HG03135 (cell line): ENCODE measurements at regions not wholly inside any gene's neighbourhood (a gene's known extent, or its start where the extent isn't known, plus 50 kb on each side); places are given as distances from the start of the nearest gene placed in this dataset.
"Not testable (repeated sequence)": the region's sequence is repeated elsewhere in the genome, so short reads cannot be mapped to it uniquely, and the experiment has no call there.

Source experiments
- ATAC-seq: cut with Tn5 transposase; IDR thresholded peaks from one replicate; pipeline ENCODE4 v1.9.1; 2021; ENCODE audit warnings: mild to moderate bottlenecking, moderate library complexity; ENCODE audit not compliant: unreplicated experiment

DNA sequence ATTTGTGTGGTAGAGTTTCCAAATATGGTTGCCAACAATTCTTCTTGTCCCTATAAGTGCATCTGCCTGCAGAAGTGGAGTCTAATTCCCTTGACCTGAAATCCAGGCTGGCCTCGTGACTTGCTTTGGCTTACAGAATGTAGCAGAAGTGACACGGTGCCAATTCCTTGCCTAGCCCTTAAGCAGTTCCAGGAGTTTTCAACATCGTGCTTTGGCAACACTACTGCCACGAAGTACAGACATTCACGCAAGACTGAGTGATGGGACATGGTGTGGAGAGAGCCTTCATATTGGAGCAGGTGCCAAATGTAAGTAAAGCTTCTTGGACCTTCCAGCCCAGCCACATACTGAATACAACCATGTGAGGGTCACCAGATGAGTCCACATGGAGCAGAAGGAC, 92.9 kb upstream of the NEK6 start:
- no peak for ATAC-seq

DNA sequence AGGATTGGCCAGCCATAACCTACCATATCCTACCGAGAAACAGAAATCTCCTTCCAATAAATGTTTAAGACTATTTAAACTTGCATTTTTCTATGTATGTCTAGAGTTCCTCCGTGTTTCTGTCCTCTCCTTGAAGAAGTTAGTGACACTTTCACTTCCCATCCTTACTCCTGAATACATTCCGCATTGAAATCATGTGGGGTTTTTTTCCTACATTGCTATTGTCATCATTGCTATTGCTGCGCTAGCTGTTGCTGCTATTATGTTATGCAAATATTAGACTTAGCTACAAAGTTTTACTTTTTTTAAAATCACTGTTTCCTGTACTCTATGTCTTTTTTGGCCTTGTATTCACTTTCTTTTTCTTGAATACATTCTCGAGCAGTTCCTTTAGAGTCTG, 83.3 kb upstream of the NEK6 start:
- ATAC-seq: no peak

DNA sequence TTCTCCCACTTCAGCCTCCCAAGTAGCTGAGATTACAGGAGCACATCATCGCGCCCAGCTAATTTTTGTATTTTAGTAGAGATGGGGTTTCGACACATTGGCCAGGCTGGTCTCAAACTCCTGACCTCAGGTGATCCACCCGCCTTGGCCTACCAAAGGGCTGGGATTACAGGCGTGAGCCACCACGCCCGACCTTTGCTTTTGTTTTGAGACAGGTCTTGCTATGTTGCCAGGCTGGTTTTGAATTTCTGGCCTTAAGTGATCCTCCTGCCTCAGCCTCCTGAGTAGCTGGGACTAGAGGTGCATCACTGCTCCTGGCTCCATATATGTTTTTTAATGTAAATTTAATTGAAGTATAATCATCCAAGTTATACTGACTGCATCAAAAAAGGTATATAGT, 80.2 kb upstream of the NEK6 start:
- not testable (repeated sequence) for ATAC-seq

DNA sequence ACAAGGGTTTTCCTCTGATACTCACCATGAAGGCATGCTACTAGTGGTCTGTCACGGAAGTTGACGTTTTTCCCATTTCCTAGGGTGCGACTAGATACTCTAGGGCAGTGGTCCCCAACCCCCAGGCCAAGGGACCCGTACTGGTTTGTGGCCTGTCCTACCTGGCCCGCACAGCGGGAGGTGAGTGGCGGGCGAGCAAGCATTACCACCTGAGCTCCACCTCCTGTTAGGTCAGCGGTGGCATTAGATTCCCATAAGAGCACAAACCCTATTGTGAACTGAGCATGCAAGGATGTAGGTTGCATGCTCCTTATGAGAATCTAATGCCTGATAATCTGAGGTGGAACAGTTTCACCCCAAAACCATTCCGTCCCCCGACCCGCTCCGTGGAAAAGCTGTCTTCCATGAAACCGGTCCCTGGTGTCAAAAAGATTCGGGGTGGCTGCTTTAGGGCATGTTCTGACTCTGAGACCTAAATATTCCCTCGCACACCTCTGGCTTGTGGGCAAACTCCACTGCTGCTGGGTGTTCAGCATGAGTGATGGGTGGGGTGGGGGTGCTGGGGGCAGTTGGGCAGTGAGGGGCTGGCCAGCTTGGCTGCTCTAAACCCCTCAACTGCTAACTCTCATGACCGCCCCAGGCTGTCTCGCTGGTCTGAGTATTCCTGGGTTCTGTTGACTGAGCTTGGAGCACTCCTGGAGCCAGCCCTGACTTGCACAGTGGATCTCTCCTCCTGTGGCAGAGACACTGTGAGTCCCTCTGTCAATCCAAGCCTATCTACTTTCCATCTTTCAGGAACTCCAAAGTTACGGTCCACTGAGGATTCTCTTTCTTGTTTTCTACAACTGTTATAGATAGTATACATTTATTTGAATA, 78.3 kb upstream of the NEK6 start:
- no peak for ATAC-seq

DNA sequence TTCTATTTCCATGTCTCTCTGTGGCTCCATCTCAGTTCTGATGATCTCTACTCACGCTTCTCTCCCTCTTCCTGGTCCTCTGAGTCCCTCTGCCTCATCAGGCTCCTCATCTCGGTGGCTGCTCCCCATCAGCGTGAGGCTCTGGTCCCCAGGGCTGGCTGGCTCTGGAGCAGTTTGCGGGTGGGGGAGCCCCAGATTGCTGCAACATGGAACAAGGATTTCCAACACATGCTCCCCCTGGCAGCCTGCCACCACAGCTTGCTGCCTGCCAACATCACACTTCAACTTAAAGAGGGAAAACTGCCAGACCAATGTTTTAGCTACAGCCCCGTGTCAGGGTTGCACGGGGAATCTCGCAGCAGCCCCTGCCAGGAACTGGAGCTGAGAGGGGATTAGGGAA, 77.2 kb upstream of the NEK6 start:
- ATAC-seq: no peak

DNA sequence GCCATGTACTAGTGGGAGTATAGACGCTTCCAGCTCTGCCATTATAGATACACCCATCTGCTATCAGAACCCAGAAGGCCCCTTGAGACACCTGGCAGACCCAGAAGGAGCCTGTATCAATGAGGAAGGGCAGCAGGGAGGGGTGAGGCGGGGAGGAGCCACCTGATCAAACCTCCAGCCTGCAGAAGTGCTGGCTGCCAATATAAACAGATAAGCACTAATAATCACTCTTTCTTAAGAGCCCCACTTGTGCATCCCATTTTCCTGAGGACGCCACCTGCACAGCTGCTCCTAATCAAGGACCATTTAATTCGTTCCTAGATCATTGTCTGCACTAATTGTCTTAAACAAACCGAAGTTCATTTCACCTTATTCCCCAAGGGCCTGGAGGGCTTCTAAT, 75.0 kb upstream of the NEK6 start:
- no peak for ATAC-seq

DNA sequence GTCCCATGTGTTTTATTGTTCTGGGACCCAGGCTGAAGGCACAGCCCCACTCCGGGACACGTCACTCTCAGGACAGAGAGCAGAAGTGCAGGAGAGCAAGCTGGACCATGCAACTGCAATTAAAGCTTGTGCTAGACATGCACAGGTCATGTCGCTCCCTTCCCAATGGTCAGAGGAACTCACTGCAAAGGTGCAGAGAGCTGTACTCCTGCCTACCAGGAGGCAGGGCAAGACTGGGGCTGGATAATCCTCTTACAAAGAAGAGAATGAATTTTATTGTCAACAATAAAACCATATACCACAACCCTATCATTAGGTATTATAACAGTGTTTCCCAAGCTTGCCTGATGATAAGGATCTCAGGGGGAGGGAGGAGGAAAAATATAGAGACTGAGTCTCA, 74.0 kb upstream of the NEK6 start:
- no peak for ATAC-seq

DNA sequence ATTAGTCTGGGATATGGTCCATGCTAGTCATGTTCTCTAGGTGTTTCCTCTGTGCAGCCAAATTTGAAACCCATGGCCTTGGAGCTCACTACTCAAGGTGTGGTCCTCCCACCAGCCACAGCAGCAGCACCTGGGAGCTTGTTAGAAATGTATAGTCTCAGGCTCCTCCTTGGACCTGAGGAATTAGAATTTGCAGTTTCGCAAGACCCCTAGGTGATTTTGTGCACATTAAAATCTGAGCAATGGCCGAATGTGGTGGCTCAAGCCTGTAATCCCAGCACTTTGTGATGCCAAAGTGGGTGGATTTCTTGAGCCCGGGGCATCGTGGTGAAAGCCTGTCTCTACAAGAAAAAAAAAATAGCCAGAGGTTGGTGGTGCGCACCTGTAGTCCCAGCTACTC, 72.3 kb upstream of the NEK6 start:
- ATAC-seq: no peak

DNA sequence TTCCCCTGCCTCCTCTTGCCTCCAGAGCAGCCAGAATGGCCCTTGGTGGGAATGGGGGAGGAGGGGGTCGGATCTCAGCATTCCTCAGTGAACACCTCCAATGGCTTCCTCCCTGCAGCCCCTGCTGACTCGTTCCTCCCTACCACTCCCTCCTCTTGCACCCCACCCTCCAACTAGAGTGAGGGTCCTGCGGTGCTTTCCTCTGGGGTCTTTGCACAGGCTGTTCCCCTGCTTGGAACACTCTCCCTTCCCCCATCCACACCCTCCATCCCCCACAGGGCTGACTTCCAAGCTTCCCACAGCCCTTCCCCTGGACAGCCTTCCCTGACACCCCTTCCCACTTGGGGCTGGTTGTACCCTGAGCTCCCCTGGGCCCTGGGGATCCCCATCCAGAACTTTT, 70.4 kb upstream of the NEK6 start:
- ATAC-seq: no peak

DNA sequence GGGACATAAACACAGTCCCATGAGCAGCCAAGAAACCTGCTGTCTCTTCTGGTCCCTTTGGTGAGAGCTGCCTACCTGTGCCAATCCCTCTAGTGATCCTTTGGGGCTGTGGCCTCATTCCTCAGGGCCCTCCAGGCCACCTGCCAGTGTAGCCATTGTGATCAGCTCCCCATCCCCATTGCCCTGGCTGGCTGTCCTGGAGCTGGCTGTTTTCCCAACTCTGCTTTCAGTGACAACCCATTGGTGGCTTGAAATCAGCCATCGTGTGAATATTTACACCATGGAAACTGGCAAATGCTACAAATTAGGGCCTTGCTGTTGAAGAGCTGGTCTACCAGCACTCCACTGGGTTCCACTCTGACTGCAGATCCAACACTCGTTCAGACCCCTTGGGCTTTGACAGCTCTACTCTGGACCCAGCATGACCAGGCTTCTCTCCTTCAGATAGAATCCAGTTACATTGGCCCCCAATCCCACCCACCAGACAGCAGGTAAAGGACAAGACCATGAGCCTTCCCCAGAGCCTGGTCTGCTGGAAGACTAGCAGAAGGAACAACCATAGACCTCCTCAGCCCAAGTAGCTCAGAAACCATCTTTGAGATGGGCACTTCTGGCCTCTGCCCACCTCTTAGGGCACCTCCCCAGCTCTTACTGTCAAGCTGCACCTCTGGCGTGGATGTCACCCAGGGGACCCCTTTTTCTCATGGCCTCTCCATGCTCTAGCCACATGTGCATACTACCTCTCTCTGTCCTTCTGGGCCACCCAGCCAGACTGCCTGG, 69.2 kb upstream of the NEK6 start:
- ATAC-seq: no peak

DNA sequence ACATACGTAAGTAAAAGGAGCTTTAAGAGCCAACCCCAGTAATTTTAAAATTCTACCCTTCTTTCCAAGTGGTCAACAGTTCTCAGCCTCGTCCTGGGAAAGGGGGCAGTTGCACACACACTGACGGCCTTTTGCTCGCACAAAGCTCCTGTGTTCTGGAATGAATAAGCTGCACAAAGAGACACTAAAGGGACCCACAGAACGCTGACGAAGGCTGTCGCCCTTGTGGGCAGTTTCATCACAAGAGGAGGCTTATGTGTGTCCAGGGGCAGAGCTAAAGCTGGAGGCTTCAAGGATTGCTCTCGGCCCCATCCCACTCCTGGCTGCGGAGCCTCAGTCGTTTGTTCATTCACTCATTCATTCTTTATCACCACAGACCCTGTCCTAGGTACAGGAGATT, 67.0 kb upstream of the NEK6 start:
- no peak for ATAC-seq

DNA sequence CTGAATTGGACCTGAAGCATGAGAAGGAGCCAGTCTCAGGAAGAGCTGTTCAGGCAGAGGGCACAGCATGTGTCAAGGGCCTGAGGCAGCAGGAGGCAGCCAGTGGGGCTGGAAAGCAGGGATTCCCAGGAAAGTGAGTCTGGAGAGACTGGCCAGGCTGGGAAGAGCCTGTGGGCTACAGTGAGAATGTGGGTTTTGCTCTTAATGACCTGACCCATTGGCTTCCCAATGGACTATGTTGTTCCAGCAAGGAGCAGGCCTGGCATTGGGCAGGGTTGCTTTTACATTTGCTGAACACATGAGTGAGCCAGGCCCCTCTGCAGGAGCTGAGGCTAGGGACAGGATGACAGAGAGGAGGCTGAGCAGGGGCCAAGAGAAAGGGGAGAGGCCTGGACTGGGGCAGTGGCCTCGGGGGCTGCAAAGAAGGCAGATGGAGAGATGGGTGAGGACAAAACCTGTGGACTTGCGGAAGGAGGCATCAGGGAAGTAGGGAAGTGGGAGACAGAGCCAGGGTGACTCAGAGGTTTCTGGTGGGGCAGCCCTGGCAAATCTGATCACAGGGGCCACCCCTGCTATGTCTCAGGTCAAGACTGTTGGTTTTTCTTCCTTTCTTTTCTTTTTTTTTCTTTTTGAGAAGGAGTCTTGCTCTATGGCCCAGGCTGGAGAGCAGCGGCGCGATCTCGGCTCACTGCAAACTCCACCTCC, 65.9 kb upstream of the NEK6 start:
- no peak for ATAC-seq

DNA sequence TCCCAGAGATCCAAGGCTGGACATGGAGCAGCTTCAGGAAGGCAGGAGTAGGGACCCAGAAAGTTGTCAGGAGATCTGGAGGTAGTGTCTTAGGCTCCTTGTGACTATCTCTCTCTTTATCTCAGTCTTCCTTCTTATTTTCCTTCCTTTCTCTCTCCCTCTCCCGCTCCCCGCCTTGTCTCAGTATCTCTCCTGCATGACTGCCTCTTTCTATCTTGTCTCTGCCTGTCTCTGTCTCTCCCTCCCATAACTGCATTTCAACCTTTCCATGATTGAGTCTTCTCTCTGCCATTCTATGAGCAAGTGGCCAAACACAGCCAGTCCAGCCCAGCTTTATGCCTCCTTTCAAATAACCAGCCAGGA, 61.0 kb upstream of the NEK6 start:
- no peak for ATAC-seq

DNA sequence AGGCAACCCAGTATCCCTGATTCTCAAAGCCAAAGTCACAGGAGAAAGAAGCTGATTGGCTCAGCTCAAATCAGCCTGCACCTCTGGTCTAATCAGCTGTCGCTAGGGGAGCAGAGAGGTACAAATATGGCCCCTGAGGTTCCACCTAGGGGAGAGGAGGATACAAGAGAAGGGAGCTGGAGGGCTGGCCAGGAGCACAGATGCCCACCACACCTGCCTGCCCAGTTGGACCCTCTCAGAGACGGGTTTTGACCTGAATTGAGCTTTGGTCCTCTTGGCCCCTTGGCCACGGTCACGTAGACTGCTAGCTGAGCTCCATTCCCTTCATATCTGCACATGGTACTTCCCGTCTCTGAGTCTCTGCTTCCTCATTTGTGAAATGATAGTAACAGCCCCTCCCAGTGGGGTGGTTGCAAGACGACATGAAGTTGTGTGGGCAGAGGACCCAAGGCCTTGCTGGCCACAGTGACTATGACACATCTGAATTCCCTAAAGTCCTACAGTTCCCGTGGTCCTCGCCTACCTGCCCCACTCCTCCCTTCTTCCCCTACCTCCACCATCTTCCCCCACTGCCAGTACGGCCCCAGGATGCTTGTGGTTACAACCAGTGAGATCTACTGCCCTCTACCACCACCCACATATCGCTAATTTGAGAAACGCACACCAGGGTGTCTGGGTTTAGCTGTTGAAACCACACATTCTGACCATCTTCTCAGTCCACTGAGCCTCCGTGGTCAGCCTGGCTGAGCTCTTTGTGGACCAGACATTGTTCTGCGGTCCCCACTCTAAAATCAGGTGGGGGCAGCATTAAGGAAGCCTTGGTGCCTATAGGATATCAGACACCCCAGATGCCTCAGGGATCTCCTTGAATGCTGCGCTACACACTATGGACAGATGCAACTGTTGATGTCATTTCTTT, 60.3 kb upstream of the NEK6 start:
- peak; percentile 46 for ATAC-seq

DNA sequence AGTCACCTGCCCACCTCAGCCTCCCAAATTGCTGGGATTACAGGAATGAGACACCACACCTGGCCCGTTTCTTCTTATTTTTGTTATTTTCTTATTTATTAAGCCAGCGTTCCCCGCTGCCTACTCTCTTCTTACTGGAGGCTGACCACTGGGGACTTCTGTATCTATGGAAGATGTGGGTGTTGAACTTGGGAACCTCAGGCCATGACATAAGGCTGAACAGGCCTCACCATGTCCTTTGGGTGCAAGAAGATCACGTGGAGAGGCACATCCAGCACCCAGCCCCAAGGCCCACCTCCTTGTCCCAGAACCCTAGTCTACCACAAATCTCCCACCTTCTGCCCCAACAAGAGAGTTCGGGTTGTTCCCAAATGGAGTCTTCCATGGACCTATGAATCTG, 59.4 kb upstream of the NEK6 start:
- ATAC-seq: no peak

DNA sequence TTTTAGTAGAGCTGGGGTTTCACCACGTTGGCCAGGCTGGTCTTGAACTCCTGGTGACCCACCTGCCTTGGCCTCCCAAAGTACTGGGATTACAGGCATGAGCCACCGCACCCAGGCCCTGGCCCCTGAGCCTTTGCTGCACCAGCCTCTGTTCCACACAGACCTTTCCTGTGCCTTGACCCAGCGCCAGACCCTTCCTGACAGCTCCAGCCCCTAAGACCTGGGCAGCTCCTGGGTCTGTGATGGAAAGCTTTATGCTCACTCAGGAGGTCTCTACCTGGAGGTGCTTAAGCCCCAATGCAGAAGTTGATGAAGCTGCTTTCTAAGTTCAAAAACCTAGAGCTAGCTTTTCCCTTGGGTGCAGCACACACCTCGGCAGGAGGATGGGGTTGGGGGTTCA, 58.8 kb upstream of the NEK6 start:
- ATAC-seq: no peak

DNA sequence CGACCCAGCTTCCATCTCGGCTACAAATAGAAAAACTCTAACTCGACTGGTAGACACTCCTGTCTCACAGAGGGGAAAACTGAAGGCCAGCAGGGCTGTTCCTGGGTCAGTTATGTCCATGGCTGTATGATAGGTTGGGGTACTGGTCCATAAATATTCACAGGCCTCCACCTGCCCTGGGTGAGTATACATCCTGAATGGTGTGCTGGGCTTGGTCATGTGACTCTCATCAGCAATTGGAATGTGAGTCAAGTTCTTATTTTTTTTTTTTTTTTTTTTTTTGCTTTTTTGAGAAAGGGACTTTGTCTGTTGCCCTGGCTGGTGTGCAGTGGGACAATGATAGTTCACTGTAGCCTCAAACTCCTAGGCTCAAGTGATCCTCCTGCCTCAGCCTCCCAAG, 58.3 kb upstream of the NEK6 start:
- ATAC-seq: no peak

DNA sequence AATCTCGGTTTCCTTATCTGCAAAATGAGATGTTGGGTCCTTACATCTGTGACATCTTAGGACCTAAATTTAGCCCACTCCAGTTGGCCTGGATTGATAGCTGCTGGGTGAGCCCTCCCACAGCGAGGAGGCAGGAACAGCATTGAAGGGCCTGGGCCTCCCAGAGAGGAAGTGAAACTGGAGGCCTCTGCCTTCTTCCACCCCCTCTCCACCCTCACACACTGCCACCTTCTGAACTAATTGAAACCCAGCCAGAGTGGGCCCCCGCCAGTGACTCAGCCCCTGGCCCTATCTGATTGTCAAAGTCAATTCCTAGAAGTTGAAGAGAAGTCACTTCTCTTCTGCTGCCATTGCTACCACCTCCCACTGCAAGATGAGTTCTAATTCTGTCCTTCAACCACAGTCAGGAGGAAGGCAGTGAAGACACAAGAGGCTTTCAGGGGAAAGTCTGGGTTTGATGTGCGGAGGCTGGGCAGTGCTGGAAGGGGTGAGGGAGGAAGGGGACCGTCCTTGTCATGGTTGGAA, 55.2 kb upstream of the NEK6 start:
- peak; percentile 79 for ATAC-seq

DNA sequence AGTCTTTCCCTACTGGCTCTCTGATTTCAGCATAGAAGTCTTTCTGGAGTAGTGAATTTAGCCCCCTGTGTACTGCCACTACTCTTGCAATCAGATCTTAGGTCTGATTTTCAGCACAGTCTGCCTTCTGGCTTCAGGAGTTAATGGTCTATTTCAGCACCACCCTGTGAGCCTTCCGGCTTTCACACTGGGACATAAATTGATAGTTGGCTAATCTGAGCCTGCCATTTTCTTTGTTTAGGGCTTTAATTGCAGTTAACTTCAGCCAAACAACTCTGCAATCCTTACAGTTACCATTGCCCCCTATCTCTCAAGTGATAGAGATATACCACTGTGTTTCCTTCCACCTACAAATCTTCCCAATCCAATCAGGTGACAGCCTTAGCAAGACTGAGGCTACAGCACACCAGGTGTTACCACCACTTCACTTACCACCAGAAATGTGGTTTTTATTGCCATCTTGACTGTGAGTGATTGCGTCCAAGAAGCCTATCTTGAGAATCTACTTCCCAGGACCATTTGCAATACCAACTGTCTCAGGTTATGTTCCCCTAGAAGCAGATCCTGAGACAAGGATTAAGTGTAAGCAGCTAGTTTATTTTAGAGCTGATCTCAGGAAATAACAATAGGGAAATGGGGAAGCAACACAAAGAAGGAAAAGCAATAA, 51.9 kb upstream of the NEK6 start:
- no peak for ATAC-seq

DNA sequence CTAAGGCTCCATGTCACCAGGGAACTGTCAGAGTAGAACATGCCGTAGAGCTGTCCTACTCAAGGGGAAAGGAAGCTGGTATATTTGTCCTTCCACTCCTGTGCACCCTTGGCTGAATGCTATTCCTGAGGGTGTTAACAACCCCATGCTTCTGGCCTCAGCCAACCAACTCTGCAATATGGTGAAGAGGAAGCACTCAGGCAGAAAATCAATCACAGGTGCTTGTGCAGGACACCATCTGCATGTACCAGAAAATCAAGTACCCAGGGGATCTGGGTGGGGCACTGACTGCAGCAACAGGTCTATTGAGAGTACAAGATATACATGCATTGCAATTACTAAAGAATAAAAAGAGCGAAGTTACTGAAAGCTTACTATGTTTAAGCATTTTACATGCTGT, 51.4 kb upstream of the NEK6 start:
- no peak for ATAC-seq
